GM21786 (cell line): ENCODE measurements at regions not wholly inside any gene's neighbourhood (a gene's known extent, or its start where the extent isn't known, plus 50 kb on each side); places are given as distances from the start of the nearest gene placed in this dataset.

Experiments used
- ATAC-seq: cut with Tn5 transposase; IDR thresholded peaks from one replicate; pipeline ENCODE4 v1.9.1; 2021; ENCODE audit not compliant: unreplicated experiment

- ATAC-seq = no peak
These were observed 686.8 kb upstream of the PIK3C3 start for GRCh38 chr18:41268271-41268670.

GRCh38 chr18:41266616-41267015, 688.4 kb upstream of the PIK3C3 start:
- no peak for ATAC-seq

- ATAC-seq = no peak
These were observed 688.8 kb upstream of the PIK3C3 start for GRCh38 chr18:41266204-41266603.

- ATAC-seq = no peak
These were observed 690.0 kb upstream of the PIK3C3 start for GRCh38 chr18:41265047-41265446.

- no peak for ATAC-seq
These were observed 691.1 kb upstream of the PIK3C3 start for GRCh38 chr18:41263956-41264355.

- no peak for ATAC-seq
These were observed 692.3 kb upstream of the PIK3C3 start for GRCh38 chr18:41262688-41263087.

- no peak for ATAC-seq
These were observed 710.4 kb upstream of the PIK3C3 start for GRCh38 chr18:41244591-41245037.

GRCh38 chr18:41237317-41237716, 717.7 kb upstream of the PIK3C3 start:
- no peak for ATAC-seq

- ATAC-seq = no peak
These were observed 723.4 kb upstream of the PIK3C3 start for GRCh38 chr18:41231681-41232080.

- no peak for ATAC-seq
These were observed 727.0 kb upstream of the PIK3C3 start for GRCh38 chr18:41227993-41228392.

- ATAC-seq = no peak
These were observed 728.1 kb upstream of the PIK3C3 start for GRCh38 chr18:41226911-41227310.

GRCh38 chr18:41226186-41226585, 728.8 kb upstream of the PIK3C3 start:
- no peak for ATAC-seq

- no peak for ATAC-seq
These were observed 738.6 kb upstream of the PIK3C3 start for GRCh38 chr18:41216341-41217003.

- no peak for ATAC-seq
These were observed 747.3 kb upstream of the PIK3C3 start for GRCh38 chr18:41207706-41208105.

GRCh38 chr18:41206341-41206830, 748.6 kb upstream of the PIK3C3 start:
- no peak for ATAC-seq

GRCh38 chr18:41199212-41199611, 755.8 kb upstream of the PIK3C3 start:
- no peak for ATAC-seq

GRCh38 chr18:41197967-41198366, 757.1 kb upstream of the PIK3C3 start:
- no peak for ATAC-seq

GRCh38 chr18:41170346-41170745, 784.7 kb upstream of the PIK3C3 start:
- ATAC-seq = no peak

- ATAC-seq = no peak
These were observed 789.4 kb upstream of the PIK3C3 start for GRCh38 chr18:41165625-41166024.

GRCh38 chr18:41162781-41163180, 792.3 kb upstream of the PIK3C3 start:
- no peak for ATAC-seq

- no peak for ATAC-seq
These were observed 792.8 kb upstream of the PIK3C3 start for GRCh38 chr18:41162191-41162590.

- ATAC-seq = no peak
These were observed 798.9 kb upstream of the PIK3C3 start for GRCh38 chr18:41155910-41156851.
